ENCODE measurements at regions not wholly inside any gene's neighbourhood (a gene's known extent, or its start where the extent isn't known, plus 50 kb on each side); places are given as distances from the start of the nearest gene placed in this dataset.

GRCh38 chr6:119965008-119965407 is 615.4 kb upstream of the MAN1A1 start:
- Histone ChIP-seq H3K18ac (ENCODE audit: insufficient read length, low read depth, low read length) (no peak overlapping the region), H2BK5ac (ENCODE audit: insufficient read length, low read length) (no peak overlapping the region), H3K79me1 (ENCODE audit: insufficient read depth, low read depth, low read length, poor library complexity, severe bottlenecking) (no peaks in the 10 kb centered on the region), H2AK5ac (ENCODE audit: insufficient read length, low read length) (no peak overlapping the region), H3K56ac (ENCODE audit: insufficient read length, low read depth, low read length) (no peak overlapping the region), H4K20me1 (ENCODE audit: control insufficient read depth, insufficient read depth, insufficient read length) (no peaks in the 10 kb centered on the region), H4K8ac (replicated peaks; ENCODE audit: insufficient read length, low read depth, low read length) (no peak overlapping the region), H3K4me2 (ENCODE audit: insufficient read depth, insufficient read length, low read length) (no peak overlapping the region), H2BK20ac (ENCODE audit: low read depth, low read length, poor library complexity, severe bottlenecking) (no peak overlapping the region), H3K9me3 (ENCODE audit: control insufficient read depth, low read depth, low read length) (no peaks in the 10 kb centered on the region), H3K23ac (ENCODE audit: insufficient read length, low read depth, low read length) (no peak overlapping the region), H4K91ac (ENCODE audit: insufficient read length, low read depth, low read length) (no peak overlapping the region), H3K79me2 (ENCODE audit: insufficient read depth, low read length) (no peaks in the 10 kb centered on the region), H2BK12ac (ENCODE audit: insufficient read length, low read depth, low read length) (no peak overlapping the region), H3K23me2 (ENCODE audit: insufficient read length, low read depth, low read length, poor library complexity, severe bottlenecking) (no peaks in the 10 kb centered on the region), H3K4ac (ENCODE audit: low read depth, low read length) (no peak overlapping the region), H4K5ac (ENCODE audit: insufficient read length, low read depth, low read length) (no peak overlapping the region), H3K4me1 (ENCODE audit: insufficient read depth, low read length) (peaks cover 2% of the 10 kb centered on the region; the same call in 1 of the 2 replicates), H2AFZ (ENCODE audit: low read length) (no peak overlapping the region), H3T11ph (ENCODE audit: low read length) (no peak overlapping the region), H3K9ac (ENCODE audit: extremely low read depth, insufficient read length, low read length) (no peak overlapping the region), H2BK15ac (ENCODE audit: low read depth, low read length) (no peak overlapping the region), H3K27me3 (ENCODE audit: insufficient read depth, low read length) (no peaks in the 10 kb centered on the region), H3K27ac (ENCODE audit: insufficient read length, low read depth, low read length) (no peak overlapping the region), H2BK120ac (ENCODE audit: low read depth, low read length, poor library complexity, severe bottlenecking) (no peak overlapping the region), H3K14ac (ENCODE audit: insufficient read depth, low read length) (no peak overlapping the region)
- Mint-ChIP-seq H3K27me3 (ENCODE audit: low read depth) (no peaks in the 10 kb centered on the region), H3K4me1 (peaks cover 3 to 4% of the 10 kb centered on the region in 2 experiments), H3K27ac (no peak overlapping the region), H3K9me3 (no peaks in the 10 kb centered on the region), H3K4me3 (no peak overlapping the region), H3K36me3 (ENCODE audit: insufficient read depth in 1 of 3, low read depth in 3 of 3) (no peaks in the 10 kb centered on the region)
- DNase-seq: no peak
- TF ChIP-seq CTCF (conservative IDR thresholded peaks at IDR 0.05): no peak
- WGBS (ENCODE audit: extremely low coverage, insufficient read length, low lambda C conversion rate): no CpG with 5 or more reads among the region's 1 CpG

Data from H9 (cell line).